Ishikawa (cell line): ENCODE measurements at regions not wholly inside any gene's neighbourhood (a gene's known extent, or its start where the extent isn't known, plus 50 kb on each side); places are given as distances from the start of the nearest gene placed in this dataset.

Experiments used
- CEBPB ChIP-seq: IDR thresholded peaks from 2 replicates; pipeline ENCODE4 v1.6.1; 2012
- CREB1 ChIP-seq: IDR thresholded peaks from 2 replicates; pipeline ENCODE4 v1.6.1; 2012; ENCODE audit warnings: low read depth
- EGR1 ChIP-seq: IDR thresholded peaks from 2 replicates; pipeline ENCODE4 v1.6.1; 2012
- EP300 ChIP-seq: IDR thresholded peaks from 2 replicates; pipeline ENCODE4 v1.6.1; 2012; ENCODE audit warnings: borderline replicate concordance
- NFIC ChIP-seq: IDR thresholded peaks from 2 replicates; pipeline ENCODE4 v1.6.1; 2012
- RAD21 ChIP-seq: IDR thresholded peaks from 2 replicates; pipeline ENCODE4 v1.6.1; 2012; ENCODE audit warnings: low read depth
- REST ChIP-seq: IDR thresholded peaks from 2 replicates; pipeline ENCODE4 v1.6.1; 2012; ENCODE audit warnings: low read depth, mild to moderate bottlenecking
- TAF1 ChIP-seq: IDR thresholded peaks from 2 replicates; pipeline ENCODE4 v1.6.1; 2012; ENCODE audit warnings: low read depth, mild to moderate bottlenecking
- YY1 ChIP-seq: IDR thresholded peaks from 2 replicates; pipeline ENCODE4 v1.6.1; 2012; ENCODE audit warnings: low read depth
- ZBTB7A ChIP-seq: IDR thresholded peaks from 2 replicates; pipeline ENCODE4 v1.6.1; 2012; ENCODE audit warnings: low read depth
- TF ChIP-seq, protein P1 (sequence below): IDR thresholded peaks from 2 replicates; pipeline ENCODE4 v1.6.1; 2012

- TF ChIP-seq TAF1 (no peak), YY1 (no peak), CREB1 (no peak), CEBPB (no peak), EP300 (no peak), EGR1 (no peak), RAD21 (no peak), REST (no peak), NFIC (no peak), ZBTB7A (no peak)
- TF ChIP-seq, protein P1, sequence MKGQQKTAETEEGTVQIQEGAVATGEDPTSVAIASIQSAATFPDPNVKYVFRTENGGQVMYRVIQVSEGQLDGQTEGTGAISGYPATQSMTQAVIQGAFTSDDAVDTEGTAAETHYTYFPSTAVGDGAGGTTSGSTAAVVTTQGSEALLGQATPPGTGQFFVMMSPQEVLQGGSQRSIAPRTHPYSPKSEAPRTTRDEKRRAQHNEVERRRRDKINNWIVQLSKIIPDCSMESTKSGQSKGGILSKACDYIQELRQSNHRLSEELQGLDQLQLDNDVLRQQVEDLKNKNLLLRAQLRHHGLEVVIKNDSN = no peak
These were observed 1017.6 kb upstream of the PIK3C3 start for GRCh38 chr18:40937386-40937785.
